ENCODE measurements at regions not wholly inside any gene's neighbourhood (a gene's known extent, or its start where the extent isn't known, plus 50 kb on each side); places are given as distances from the start of the nearest gene placed in this dataset.

- Histone ChIP-seq H3K9me2 (ENCODE audit: insufficient read depth) (no peaks in the 10 kb centered on the region), H3K4me1 (ENCODE audit: control insufficient read depth in 1 of 2, insufficient read depth in 2 of 2, low read length in 2 of 2) (no peaks in the 10 kb centered on the region), H3K79me2 (ENCODE audit: insufficient read depth, low read length) (no peaks in the 10 kb centered on the region), H2AFZ (ENCODE audit: low read depth, low read length, poor library complexity, severe bottlenecking) (no peak overlapping the region), H3K4me3 (replicated peaks in 1 of 2; ENCODE audit: low read depth in 1 of 2, low read length in 2 of 2) (no peak overlapping the region), H3K27me3 (ENCODE audit: insufficient read depth, low read length) (no peaks in the 10 kb centered on the region; the same call in 1 of the 2 replicates), H3K4me2 (ENCODE audit: low read length) (no peak overlapping the region), H3K9me3 (ENCODE audit: control insufficient read depth in 1 of 2, insufficient read depth in 1 of 2, low read depth in 1 of 2, low read length in 2 of 2) (no peaks in the 10 kb centered on the region), H3K9ac (ENCODE audit: low read length) (no peak overlapping the region), H4K20me1 (ENCODE audit: insufficient read depth) (no peaks in the 10 kb centered on the region), H3K36me3 (ENCODE audit: control insufficient read depth in 1 of 2, insufficient read depth in 2 of 2, low read length in 2 of 2) (no peaks in the 10 kb centered on the region), H3K27ac (ENCODE audit: low read depth, low read length) (no peak overlapping the region)
- RAD21 ChIA-PET (ENCODE audit: low non-redundant PET in 1 of 2, low total read pairs in 2 of 2, uncharacterized antibody in 2 of 2, unreplicated experiment in 2 of 2), result no interaction called here
- intact Hi-C loops (cut with micrococcal nuclease), result no loop called here
- POLR2A ChIA-PET, result no interaction called here
- CTCF ChIA-PET, result no interaction called here
- BruUV-seq (replicated peaks), result no TSS peak
- DNase-seq (ENCODE audit: low read depth, low spot score), result no peak
- no peak for TF ChIP-seq SRF (IDR thresholded peaks at IDR 0.05; ENCODE audit: low read depth)
- no peak for TF ChIP-seq SIN3A (IDR thresholded peaks at IDR 0.05; ENCODE audit: low read depth)
- ATAC-seq, result no peak
These were observed 169.2 kb downstream of the URI1 start for GRCh38 chr19:30111021-30111855.

GRCh38 chr19:30112171-30112570, 170.1 kb downstream of the URI1 start:
- Histone ChIP-seq H3K9me3 (ENCODE audit: control insufficient read depth in 1 of 2, insufficient read depth in 1 of 2, low read depth in 1 of 2, low read length in 2 of 2) (no peaks in the 10 kb centered on the region), H3K27me3 (ENCODE audit: insufficient read depth, low read length) (no peaks in the 10 kb centered on the region; the same call in 1 of the 2 replicates), H3K9me2 (ENCODE audit: insufficient read depth) (no peaks in the 10 kb centered on the region), H3K4me2 (ENCODE audit: low read length) (no peak overlapping the region), H3K4me1 (ENCODE audit: control insufficient read depth in 1 of 2, insufficient read depth in 2 of 2, low read length in 2 of 2) (no peaks in the 10 kb centered on the region), H3K27ac (ENCODE audit: low read depth, low read length) (no peak overlapping the region), H3K36me3 (ENCODE audit: control insufficient read depth in 1 of 2, insufficient read depth in 2 of 2, low read length in 2 of 2) (no peaks in the 10 kb centered on the region), H3K9ac (ENCODE audit: low read length) (no peak overlapping the region), H3K79me2 (ENCODE audit: insufficient read depth, low read length) (no peaks in the 10 kb centered on the region), H4K20me1 (ENCODE audit: insufficient read depth) (no peaks in the 10 kb centered on the region), H2AFZ (ENCODE audit: low read depth, low read length, poor library complexity, severe bottlenecking) (no peak overlapping the region), H3K4me3 (replicated peaks in 1 of 2; ENCODE audit: low read depth in 1 of 2, low read length in 2 of 2) (no peak overlapping the region)
- ATAC-seq (no peak), DNase-seq (ENCODE audit: low read depth, low spot score) (no peak)
- intact Hi-C loops (cut with micrococcal nuclease), result no loop called here
- ChIA-PET CTCF (no interaction called here), POLR2A (no interaction called here), RAD21 (ENCODE audit: low non-redundant PET in 1 of 2, low total read pairs in 2 of 2, uncharacterized antibody in 2 of 2, unreplicated experiment in 2 of 2) (no interaction called here)
- no TSS peak for BruUV-seq (replicated peaks)
- TF ChIP-seq CBX3 (IDR thresholded peaks at IDR 0.05; ENCODE audit: low read depth) (no peak), SRF (IDR thresholded peaks at IDR 0.05; ENCODE audit: low read depth) (no peak), ELF1 (IDR thresholded peaks at IDR 0.05; ENCODE audit: borderline replicate concordance, low read depth) (no peak), ZFX (IDR thresholded peaks at IDR 0.05) (no peak), EZH2 (IDR thresholded peaks at IDR 0.05) (no peak), POLR2A (IDR thresholded peaks at IDR 0.05; ENCODE audit: borderline replicate concordance, extremely low read depth, insufficient read depth, insufficient read length) (no peak), ZNF274 (IDR thresholded peaks at IDR 0.05; ENCODE audit: low read depth, low read length) (no peak), SIN3A (IDR thresholded peaks at IDR 0.05; ENCODE audit: low read depth) (no peak), CEBPB (IDR thresholded peaks at IDR 0.05; ENCODE audit: low read depth) (no peak), REST (IDR thresholded peaks at IDR 0.05; ENCODE audit: low read depth) (no peak)
